WERI-Rb-1 (cell line): ENCODE measurements at regions not wholly inside any gene's neighbourhood (a gene's known extent, or its start where the extent isn't known, plus 50 kb on each side); places are given as distances from the start of the nearest gene placed in this dataset.
"Not testable (repeated sequence)": the region's sequence is repeated elsewhere in the genome, so short reads cannot be mapped to it uniquely, and the experiment has no call there.

Source experiments
- DNase-seq: peaks from one replicate; pipeline ENCODE4 v3.0.0-alpha.2; 2020
- H3K27ac ChIP-seq: fragments of 250-450 bp; sonication (Bioruptor Pico); 2 replicates; pipeline ENCODE4 v1.5.1; 2020; ENCODE audit warnings: mild to moderate bottlenecking, moderate library complexity
- H3K27me3 ChIP-seq: fragments of 250-450 bp; sonication (Bioruptor Pico); 2 replicates; pipeline ENCODE4 v1.5.1; 2021; ENCODE audit warnings: mild to moderate bottlenecking, low read depth, moderate library complexity; ENCODE audit not compliant: insufficient read depth, severe bottlenecking
- H3K36me3 ChIP-seq: fragments of 250-450 bp; sonication (Bioruptor Pico); 2 replicates; pipeline ENCODE4 v1.5.1; 2020; ENCODE audit warnings: mild to moderate bottlenecking, moderate library complexity
- H3K4me3 ChIP-seq: 2 replicates; pipeline ENCODE4 v1.5.1; 2011; ENCODE audit warnings: low read depth, mild to moderate bottlenecking, control low read depth, low read length
- H3K9me3 ChIP-seq: fragments of 250-450 bp; sonication (Bioruptor Pico); 2 replicates; pipeline ENCODE4 v1.5.1; 2021; ENCODE audit warnings: mild to moderate bottlenecking, moderate library complexity; ENCODE audit not compliant: severe bottlenecking
- TF ChIP-seq, protein P1 (sequence below): IDR thresholded peaks from 2 replicates; pipeline ENCODE4 v1.5.1; 2011; ENCODE audit warnings: low read depth, mild to moderate bottlenecking, control low read depth, inconsistent platforms, low read length

DNA sequence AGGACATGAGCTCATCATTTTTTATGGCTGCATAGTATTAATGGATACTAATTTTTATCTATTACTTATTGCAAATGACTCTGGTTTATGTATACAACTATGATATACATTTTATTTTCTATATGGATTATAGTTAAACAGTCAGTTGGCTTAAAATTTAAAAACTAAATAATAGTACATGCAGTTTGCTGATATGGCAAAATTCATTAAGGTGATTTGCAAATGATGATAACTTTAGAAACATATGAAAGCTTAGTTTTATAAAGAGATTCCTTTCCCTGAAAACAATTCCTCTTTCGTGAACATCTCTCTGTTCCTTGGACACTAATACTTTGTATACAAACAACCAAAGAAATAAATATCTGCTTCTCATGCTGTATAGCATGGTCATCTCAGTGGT is 165.5 kb upstream of the SEMA3E start:
- H3K4me3 ChIP-seq: no peak overlapping the region
- no peaks in the 10 kb centered on the region for H3K36me3 ChIP-seq
- no peak for DNase-seq
- no peaks in the 10 kb centered on the region for H3K9me3 ChIP-seq
- no peak overlapping the region for H3K27ac ChIP-seq
- TF ChIP-seq, protein P1, sequence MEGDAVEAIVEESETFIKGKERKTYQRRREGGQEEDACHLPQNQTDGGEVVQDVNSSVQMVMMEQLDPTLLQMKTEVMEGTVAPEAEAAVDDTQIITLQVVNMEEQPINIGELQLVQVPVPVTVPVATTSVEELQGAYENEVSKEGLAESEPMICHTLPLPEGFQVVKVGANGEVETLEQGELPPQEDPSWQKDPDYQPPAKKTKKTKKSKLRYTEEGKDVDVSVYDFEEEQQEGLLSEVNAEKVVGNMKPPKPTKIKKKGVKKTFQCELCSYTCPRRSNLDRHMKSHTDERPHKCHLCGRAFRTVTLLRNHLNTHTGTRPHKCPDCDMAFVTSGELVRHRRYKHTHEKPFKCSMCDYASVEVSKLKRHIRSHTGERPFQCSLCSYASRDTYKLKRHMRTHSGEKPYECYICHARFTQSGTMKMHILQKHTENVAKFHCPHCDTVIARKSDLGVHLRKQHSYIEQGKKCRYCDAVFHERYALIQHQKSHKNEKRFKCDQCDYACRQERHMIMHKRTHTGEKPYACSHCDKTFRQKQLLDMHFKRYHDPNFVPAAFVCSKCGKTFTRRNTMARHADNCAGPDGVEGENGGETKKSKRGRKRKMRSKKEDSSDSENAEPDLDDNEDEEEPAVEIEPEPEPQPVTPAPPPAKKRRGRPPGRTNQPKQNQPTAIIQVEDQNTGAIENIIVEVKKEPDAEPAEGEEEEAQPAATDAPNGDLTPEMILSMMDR: no peak
- no peaks in the 10 kb centered on the region for H3K27me3 ChIP-seq

GRCh38 chr7:83812563-83812962 is 163.6 kb upstream of the SEMA3E start:
- H3K36me3 ChIP-seq, H3K9me3 ChIP-seq, DNase-seq, H3K27me3 ChIP-seq, H3K27ac ChIP-seq, H3K4me3 ChIP-seq: not testable (repeated sequence)

- DNase-seq: no peak
- Histone ChIP-seq H3K4me3 (no peak overlapping the region), H3K27me3 (no peaks in the 10 kb centered on the region), H3K36me3 (no peaks in the 10 kb centered on the region), H3K27ac (no peak overlapping the region), H3K9me3 (no peaks in the 10 kb centered on the region)
- TF ChIP-seq, protein P1: no peak
These were observed 160.0 kb upstream of the SEMA3E start for GRCh38 chr7:83808982-83809381.

- Histone ChIP-seq H3K9me3 (no peaks in the 10 kb centered on the region), H3K4me3 (no peak overlapping the region), H3K27me3 (no peaks in the 10 kb centered on the region), H3K36me3 (no peaks in the 10 kb centered on the region), H3K27ac (no peak overlapping the region)
- TF ChIP-seq, protein P1: no peak
- no peak for DNase-seq
These were observed 158.8 kb upstream of the SEMA3E start for GRCh38 chr7:83807774-83808173.

GRCh38 chr7:83806538-83806937 is 157.6 kb upstream of the SEMA3E start:
- no peaks in the 10 kb centered on the region for H3K36me3 ChIP-seq
- DNase-seq: no peak
- no peaks in the 10 kb centered on the region for H3K9me3 ChIP-seq
- H3K27ac ChIP-seq: no peak overlapping the region
- TF ChIP-seq, protein P1: no peak
- no peak overlapping the region for H3K4me3 ChIP-seq
- no peaks in the 10 kb centered on the region for H3K27me3 ChIP-seq

- Histone ChIP-seq H3K9me3 (no peaks in the 10 kb centered on the region), H3K27ac (no peak overlapping the region), H3K4me3 (no peak overlapping the region), H3K36me3 (no peaks in the 10 kb centered on the region), H3K27me3 (no peaks in the 10 kb centered on the region)
- no peak for DNase-seq
- TF ChIP-seq, protein P1: no peak
These were observed 150.4 kb upstream of the SEMA3E start for GRCh38 chr7:83799333-83799732.
